ENCODE measurements at regions not wholly inside any gene's neighbourhood (a gene's known extent, or its start where the extent isn't known, plus 50 kb on each side); places are given as distances from the start of the nearest gene placed in this dataset.

GRCh38 chr11:81092522-81092921 is 1641.1 kb downstream of the FAM181B start:
- no peak for DNase-seq (ENCODE audit: low read depth in 1 of 2, low spot score in 1 of 2)
- no peak overlapping the region for H3K27ac ChIP-seq (replicated peaks)
- no peak for TF ChIP-seq GABPA (IDR thresholded peaks at IDR 0.05; ENCODE audit: low read depth)
- TF ChIP-seq POLR2AphosphoS5 (IDR thresholded peaks at IDR 0.05; ENCODE audit: low read depth): no peak
- TF ChIP-seq SPI1 (IDR thresholded peaks at IDR 0.05; ENCODE audit: borderline replicate concordance, low read depth): no peak
- TF ChIP-seq REST (IDR thresholded peaks at IDR 0.05; ENCODE audit: insufficient replicate concordance, low read depth): no peak
- TF ChIP-seq CTCF (IDR thresholded peaks at IDR 0.05; ENCODE audit: insufficient read depth, low read length): no peak
- no peak overlapping the region for H3K4me3 ChIP-seq (replicated peaks; ENCODE audit: insufficient read depth, low read length)
- H3K27me3 ChIP-seq (ENCODE audit: insufficient read depth, poor library complexity, severe bottlenecking): no peaks in the 10 kb centered on the region

DNA sequence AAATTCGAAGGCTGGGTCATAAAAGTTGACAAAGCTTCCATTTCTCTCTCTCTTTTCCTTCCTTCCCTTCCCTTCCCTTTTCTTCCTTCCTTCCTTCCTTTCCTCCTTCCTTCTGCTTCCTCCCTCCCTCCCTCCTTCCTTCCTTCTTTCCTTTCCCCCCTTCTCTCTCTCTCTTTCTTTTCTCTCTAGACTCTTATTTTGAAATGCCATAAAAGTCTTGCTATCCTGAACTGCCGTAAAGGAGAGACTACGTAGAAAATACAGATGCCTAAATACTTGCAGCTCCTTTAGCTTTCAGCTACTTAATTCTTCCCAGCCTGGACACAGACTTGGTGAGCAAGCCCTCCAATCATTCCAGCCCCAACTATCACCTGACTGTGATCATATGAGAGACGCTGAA is 1644.4 kb downstream of the FAM181B start:
- H3K27ac ChIP-seq (replicated peaks): no peak overlapping the region
- TF ChIP-seq POLR2AphosphoS5 (IDR thresholded peaks at IDR 0.05; ENCODE audit: low read depth) (no peak), GABPA (IDR thresholded peaks at IDR 0.05; ENCODE audit: low read depth) (no peak), CTCF (IDR thresholded peaks at IDR 0.05; ENCODE audit: insufficient read depth, low read length) (no peak), SPI1 (IDR thresholded peaks at IDR 0.05; ENCODE audit: borderline replicate concordance, low read depth) (no peak)
- no peak overlapping the region for H3K4me3 ChIP-seq (replicated peaks; ENCODE audit: insufficient read depth, low read length)
- no peaks in the 10 kb centered on the region for H3K27me3 ChIP-seq (ENCODE audit: insufficient read depth, poor library complexity, severe bottlenecking)
- DNase-seq (ENCODE audit: low read depth in 1 of 2, low spot score in 1 of 2): no peak

- H3K27me3 ChIP-seq (ENCODE audit: insufficient read depth, poor library complexity, severe bottlenecking): no peaks in the 10 kb centered on the region
- no peak overlapping the region for H3K27ac ChIP-seq (replicated peaks)
- no peak for DNase-seq (ENCODE audit: low read depth in 1 of 2, low spot score in 1 of 2)
- H3K4me3 ChIP-seq (replicated peaks; ENCODE audit: insufficient read depth, low read length): no peak overlapping the region
- no peak for TF ChIP-seq REST (IDR thresholded peaks at IDR 0.05; ENCODE audit: insufficient replicate concordance, low read depth)
- no peak for TF ChIP-seq GABPA (IDR thresholded peaks at IDR 0.05; ENCODE audit: low read depth)
- TF ChIP-seq CTCF (IDR thresholded peaks at IDR 0.05; ENCODE audit: insufficient read depth, low read length): no peak
- no peak for TF ChIP-seq SPI1 (IDR thresholded peaks at IDR 0.05; ENCODE audit: borderline replicate concordance, low read depth)
- no peak for TF ChIP-seq POLR2AphosphoS5 (IDR thresholded peaks at IDR 0.05; ENCODE audit: low read depth)
Measured at GRCh38 chr11:81080476-81080875, 1639.6 kb upstream of the TENM4 start.

GRCh38 chr11:81072273-81072672 is 1631.4 kb upstream of the TENM4 start:
- Histone ChIP-seq H3K4me3 (replicated peaks; ENCODE audit: insufficient read depth, low read length) (no peak overlapping the region), H3K27me3 (ENCODE audit: insufficient read depth, poor library complexity, severe bottlenecking) (no peaks in the 10 kb centered on the region), H3K27ac (replicated peaks) (no peak overlapping the region)
- DNase-seq (ENCODE audit: low read depth in 1 of 2, low spot score in 1 of 2): no peak
- TF ChIP-seq REST (IDR thresholded peaks at IDR 0.05; ENCODE audit: insufficient replicate concordance, low read depth) (no peak), CTCF (IDR thresholded peaks at IDR 0.05; ENCODE audit: insufficient read depth, low read length) (no peak), POLR2AphosphoS5 (IDR thresholded peaks at IDR 0.05; ENCODE audit: low read depth) (no peak)

Measured in HL-60 (cell line).